Heart left ventricle (tissue), 13 donors: ENCODE measurements at regions not wholly inside any gene's neighbourhood (a gene's known extent, or its start where the extent isn't known, plus 50 kb on each side); places are given as distances from the start of the nearest gene placed in this dataset.

Source experiments
- POLR2A ChIP-seq, 2 donors: fragments of 450-650 bp; IDR thresholded peaks; one replicate each; pipeline ENCODE4 v1.6.1; 2017; ENCODE audit warnings: antibody characterized with exemption in 2 of 2, mild to moderate bottlenecking in 2 of 2, moderate library complexity in 2 of 2
- TF ChIP-seq, protein P1 (sequence below), 12 donors: fragments of 200-600 bp; sonication (generic) in 4 of 12; IDR thresholded peaks; one replicate each; pipeline versions ENCODE4 v1.5.0 to v1.8.0; 2018 to 2022; ENCODE audit warnings: antibody characterized with exemption in 12 of 12, mild to moderate bottlenecking in 5 of 12
- donor health status: ischemic (EF 13 %, LVEDD 7.1; RV severe dilation, severe dysfunction).
- donor health status: DM: no; HTN: yes; CAD: no.
- donor health status: DM: no; HTN: no; CAD: no.
- donor health status: ischemic (EF 25% LVEDD 6.9; RV normal size, moderate dysfunction).
- donor health status: ischemic (EF 25% LVEDD 5.7; RV mildly dilated, moderate dysfunction).
- donor health status: ischemic (EF 35%, LVEDD 5.7; RV mildly dilated, moderate dysfunction).
- donor health status: nonischemic (EF 11% LVEDD 7.7; RV severe dilation, severe dysfunction).
- donor health status: DM: yes; HTN: yes; CAD: no.
- donor health status: PGD.
- donor health status: ischemic (EF 29% LVEDD 5.4; RV normal size, mild dysfunction).
- donor health status: nonischemic (EF 23%, LVEDD 6.1; RV moderate dilation, normal function).

DNA sequence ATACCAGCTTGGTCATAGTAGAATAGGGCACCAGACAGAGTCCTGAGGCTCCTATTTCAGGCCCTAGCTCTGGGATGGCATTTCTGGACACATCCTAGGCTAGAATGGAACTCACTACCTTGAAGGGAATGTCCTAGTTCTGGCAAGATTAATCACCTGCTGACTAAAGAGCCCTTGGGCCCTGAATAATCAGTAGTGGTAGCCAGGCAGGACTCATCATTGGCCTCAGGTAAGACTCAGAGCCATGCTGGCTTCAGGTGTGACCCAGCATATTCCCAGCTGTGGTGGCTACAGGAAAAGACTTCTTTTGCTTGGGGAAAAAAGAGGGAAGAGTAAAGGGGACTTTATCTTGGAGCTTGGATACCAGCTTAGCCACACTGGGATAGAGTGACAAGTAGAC is 131.0 kb upstream of the SRD5A2 start:
- TF ChIP-seq, protein P1, sequence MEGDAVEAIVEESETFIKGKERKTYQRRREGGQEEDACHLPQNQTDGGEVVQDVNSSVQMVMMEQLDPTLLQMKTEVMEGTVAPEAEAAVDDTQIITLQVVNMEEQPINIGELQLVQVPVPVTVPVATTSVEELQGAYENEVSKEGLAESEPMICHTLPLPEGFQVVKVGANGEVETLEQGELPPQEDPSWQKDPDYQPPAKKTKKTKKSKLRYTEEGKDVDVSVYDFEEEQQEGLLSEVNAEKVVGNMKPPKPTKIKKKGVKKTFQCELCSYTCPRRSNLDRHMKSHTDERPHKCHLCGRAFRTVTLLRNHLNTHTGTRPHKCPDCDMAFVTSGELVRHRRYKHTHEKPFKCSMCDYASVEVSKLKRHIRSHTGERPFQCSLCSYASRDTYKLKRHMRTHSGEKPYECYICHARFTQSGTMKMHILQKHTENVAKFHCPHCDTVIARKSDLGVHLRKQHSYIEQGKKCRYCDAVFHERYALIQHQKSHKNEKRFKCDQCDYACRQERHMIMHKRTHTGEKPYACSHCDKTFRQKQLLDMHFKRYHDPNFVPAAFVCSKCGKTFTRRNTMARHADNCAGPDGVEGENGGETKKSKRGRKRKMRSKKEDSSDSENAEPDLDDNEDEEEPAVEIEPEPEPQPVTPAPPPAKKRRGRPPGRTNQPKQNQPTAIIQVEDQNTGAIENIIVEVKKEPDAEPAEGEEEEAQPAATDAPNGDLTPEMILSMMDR (IDR thresholded peaks at IDR 0.05): no peak
- TF ChIP-seq POLR2A (IDR thresholded peaks at IDR 0.05): no peak
